ENCODE measurements at regions not wholly inside any gene's neighbourhood (a gene's known extent, or its start where the extent isn't known, plus 50 kb on each side); places are given as distances from the start of the nearest gene placed in this dataset.

- Histone ChIP-seq H3K4me1 (ENCODE audit: control insufficient read depth, low read depth, low read length) (no peaks in the 10 kb centered on the region), H3K36me3 (ENCODE audit: control insufficient read depth, low read depth, low read length) (no peaks in the 10 kb centered on the region), H3K9ac (ENCODE audit: low read length) (no peak overlapping the region), H3K27me3 (ENCODE audit: control insufficient read depth, insufficient read depth, low read length) (peaks cover 31% of the 10 kb centered on the region), H3K9me3 (ENCODE audit: control insufficient read depth, low read depth, low read length) (no peaks in the 10 kb centered on the region), H3K4me3 (ENCODE audit: low read length) (no peak overlapping the region), H3K27ac (ENCODE audit: low read length) (no peak overlapping the region)
These were observed 178.8 kb upstream of the GLI2 start for GRCh38 chr2:120556911-120557310.

- no peak overlapping the region for H3K9ac ChIP-seq (ENCODE audit: low read length)
- no peak overlapping the region for H3K4me3 ChIP-seq (ENCODE audit: low read length)
- no peaks in the 10 kb centered on the region for H3K9me3 ChIP-seq (ENCODE audit: control insufficient read depth, low read depth, low read length)
- peaks cover 22% of the 10 kb centered on the region for H3K27me3 ChIP-seq (ENCODE audit: control insufficient read depth, insufficient read depth, low read length)
- H3K4me1 ChIP-seq (ENCODE audit: control insufficient read depth, low read depth, low read length): no peaks in the 10 kb centered on the region
- no peak overlapping the region for H3K27ac ChIP-seq (ENCODE audit: low read length)
- H3K36me3 ChIP-seq (ENCODE audit: control insufficient read depth, low read depth, low read length): no peaks in the 10 kb centered on the region
These were observed 176.8 kb upstream of the GLI2 start for GRCh38 chr2:120558847-120559246.

- peaks cover 19% of the 10 kb centered on the region for H3K27me3 ChIP-seq (ENCODE audit: control insufficient read depth, insufficient read depth, low read length)
- no peak overlapping the region for H3K27ac ChIP-seq (ENCODE audit: low read length)
- H3K9me3 ChIP-seq (ENCODE audit: control insufficient read depth, low read depth, low read length): no peaks in the 10 kb centered on the region
- H3K4me1 ChIP-seq (ENCODE audit: control insufficient read depth, low read depth, low read length): no peaks in the 10 kb centered on the region
- no peak overlapping the region for H3K9ac ChIP-seq (ENCODE audit: low read length)
- no peak overlapping the region for H3K4me3 ChIP-seq (ENCODE audit: low read length)
- H3K36me3 ChIP-seq (ENCODE audit: control insufficient read depth, low read depth, low read length): no peaks in the 10 kb centered on the region
These were observed 176.3 kb upstream of the GLI2 start for GRCh38 chr2:120559401-120559800.

- Histone ChIP-seq H3K36me3 (ENCODE audit: control insufficient read depth, low read depth, low read length) (no peaks in the 10 kb centered on the region), H3K9ac (ENCODE audit: low read length) (no peak overlapping the region), H3K4me3 (ENCODE audit: low read length) (no peak overlapping the region), H3K27me3 (ENCODE audit: control insufficient read depth, insufficient read depth, low read length) (peaks cover 12% of the 10 kb centered on the region), H3K4me1 (ENCODE audit: control insufficient read depth, low read depth, low read length) (peaks cover 4% of the 10 kb centered on the region), H3K27ac (ENCODE audit: low read length) (no peak overlapping the region), H3K9me3 (ENCODE audit: control insufficient read depth, low read depth, low read length) (no peaks in the 10 kb centered on the region)
These were observed 175.3 kb upstream of the GLI2 start for GRCh38 chr2:120560330-120560729.

GRCh38 chr2:120561379-120562035 lies 174.2 kb upstream of the GLI2 start:
- Histone ChIP-seq H3K27ac (ENCODE audit: low read length) (no peak overlapping the region), H3K27me3 (ENCODE audit: control insufficient read depth, insufficient read depth, low read length) (peaks cover 8% of the 10 kb centered on the region), H3K36me3 (ENCODE audit: control insufficient read depth, low read depth, low read length) (no peaks in the 10 kb centered on the region), H3K9me3 (ENCODE audit: control insufficient read depth, low read depth, low read length) (no peaks in the 10 kb centered on the region), H3K9ac (ENCODE audit: low read length) (no peak overlapping the region), H3K4me3 (ENCODE audit: low read length) (no peak overlapping the region), H3K4me1 (ENCODE audit: control insufficient read depth, low read depth, low read length) (peaks cover 4% of the 10 kb centered on the region)

- Histone ChIP-seq H3K27me3 (ENCODE audit: control insufficient read depth, insufficient read depth, low read length) (peaks cover 8% of the 10 kb centered on the region), H3K4me3 (ENCODE audit: low read length) (no peak overlapping the region), H3K36me3 (ENCODE audit: control insufficient read depth, low read depth, low read length) (no peaks in the 10 kb centered on the region), H3K27ac (ENCODE audit: low read length) (no peak overlapping the region), H3K9me3 (ENCODE audit: control insufficient read depth, low read depth, low read length) (no peaks in the 10 kb centered on the region), H3K9ac (ENCODE audit: low read length) (no peak overlapping the region), H3K4me1 (ENCODE audit: control insufficient read depth, low read depth, low read length) (peaks cover 4% of the 10 kb centered on the region)
These were observed 173.3 kb upstream of the GLI2 start for GRCh38 chr2:120562218-120563005.

- H3K27ac ChIP-seq (ENCODE audit: low read length): no peak overlapping the region
- H3K4me1 ChIP-seq (ENCODE audit: control insufficient read depth, low read depth, low read length): peaks cover 4% of the 10 kb centered on the region
- H3K9me3 ChIP-seq (ENCODE audit: control insufficient read depth, low read depth, low read length): no peaks in the 10 kb centered on the region
- no peak overlapping the region for H3K4me3 ChIP-seq (ENCODE audit: low read length)
- H3K9ac ChIP-seq (ENCODE audit: low read length): no peak overlapping the region
- H3K27me3 ChIP-seq (ENCODE audit: control insufficient read depth, insufficient read depth, low read length): peaks cover 8% of the 10 kb centered on the region
- no peaks in the 10 kb centered on the region for H3K36me3 ChIP-seq (ENCODE audit: control insufficient read depth, low read depth, low read length)
These were observed 172.1 kb upstream of the GLI2 start for GRCh38 chr2:120563616-120564015.

- peaks cover 8% of the 10 kb centered on the region for H3K27me3 ChIP-seq (ENCODE audit: control insufficient read depth, insufficient read depth, low read length)
These were observed 171.2 kb upstream of the GLI2 start for GRCh38 chr2:120564213-120565094.

GRCh38 chr2:120565095-120565460 lies 170.6 kb upstream of the GLI2 start:
- H3K4me3 ChIP-seq (ENCODE audit: low read length): no peak overlapping the region
- no peaks in the 10 kb centered on the region for H3K36me3 ChIP-seq (ENCODE audit: control insufficient read depth, low read depth, low read length)
- no peak overlapping the region for H3K9ac ChIP-seq (ENCODE audit: low read length)
- H3K27me3 ChIP-seq (ENCODE audit: control insufficient read depth, insufficient read depth, low read length): peaks cover 8% of the 10 kb centered on the region
- H3K4me1 ChIP-seq (ENCODE audit: control insufficient read depth, low read depth, low read length): peaks cover 4% of the 10 kb centered on the region
- H3K9me3 ChIP-seq (ENCODE audit: control insufficient read depth, low read depth, low read length): no peaks in the 10 kb centered on the region
- no peak overlapping the region for H3K27ac ChIP-seq (ENCODE audit: low read length)

More at GRCh38 chr2:120564213-120565094, 171.2 kb upstream of the GLI2 start:
- Histone ChIP-seq H3K4me3 (ENCODE audit: low read length) (no peak overlapping the region), H3K36me3 (ENCODE audit: control insufficient read depth, low read depth, low read length) (no peaks in the 10 kb centered on the region), H3K4me1 (ENCODE audit: control insufficient read depth, low read depth, low read length) (peaks cover 4% of the 10 kb centered on the region), H3K27ac (ENCODE audit: low read length) (no peak overlapping the region), H3K9ac (ENCODE audit: low read length) (no peak overlapping the region), H3K9me3 (ENCODE audit: control insufficient read depth, low read depth, low read length) (no peaks in the 10 kb centered on the region)

- Histone ChIP-seq H3K4me1 (ENCODE audit: control insufficient read depth, low read depth, low read length) (peaks cover 4% of the 10 kb centered on the region), H3K9ac (ENCODE audit: low read length) (no peak overlapping the region), H3K9me3 (ENCODE audit: control insufficient read depth, low read depth, low read length) (no peaks in the 10 kb centered on the region), H3K27me3 (ENCODE audit: control insufficient read depth, insufficient read depth, low read length) (peaks cover 8% of the 10 kb centered on the region), H3K4me3 (ENCODE audit: low read length) (no peak overlapping the region), H3K36me3 (ENCODE audit: control insufficient read depth, low read depth, low read length) (no peaks in the 10 kb centered on the region), H3K27ac (ENCODE audit: low read length) (no peak overlapping the region)
These were observed 169.7 kb upstream of the GLI2 start for GRCh38 chr2:120565929-120566328.

GRCh38 chr2:120566331-120567035 lies 169.2 kb upstream of the GLI2 start:
- Histone ChIP-seq H3K27me3 (ENCODE audit: control insufficient read depth, insufficient read depth, low read length) (peaks cover 11% of the 10 kb centered on the region), H3K9me3 (ENCODE audit: control insufficient read depth, low read depth, low read length) (no peaks in the 10 kb centered on the region), H3K27ac (ENCODE audit: low read length) (no peak overlapping the region), H3K4me3 (ENCODE audit: low read length) (no peak overlapping the region), H3K4me1 (ENCODE audit: control insufficient read depth, low read depth, low read length) (peaks cover 4% of the 10 kb centered on the region), H3K9ac (ENCODE audit: low read length) (no peak overlapping the region), H3K36me3 (ENCODE audit: control insufficient read depth, low read depth, low read length) (no peaks in the 10 kb centered on the region)
